GM20000 (cell line): ENCODE measurements at regions not wholly inside any gene's neighbourhood (a gene's known extent, or its start where the extent isn't known, plus 50 kb on each side); places are given as distances from the start of the nearest gene placed in this dataset.

Source experiments
- DNase-seq: peaks from one replicate; pipeline ENCODE4 v3.0.0; 2012; ENCODE audit warnings: low spot score
- CTCF ChIP-seq: IDR thresholded peaks from 2 replicates; pipeline ENCODE4 v1.5.1; 2012; ENCODE audit warnings: mild to moderate bottlenecking, control low read depth; ENCODE audit errors: extremely low read depth, missing control alignments

- no peak for DNase-seq
- TF ChIP-seq CTCF, result no peak
Observed at GRCh38 chr17:6343191-6343590, 91.7 kb downstream of the AIPL1 start.

GRCh38 chr17:6340708-6341107 is 94.2 kb downstream of the AIPL1 start:
- TF ChIP-seq CTCF, result no peak
- no peak for DNase-seq

DNA sequence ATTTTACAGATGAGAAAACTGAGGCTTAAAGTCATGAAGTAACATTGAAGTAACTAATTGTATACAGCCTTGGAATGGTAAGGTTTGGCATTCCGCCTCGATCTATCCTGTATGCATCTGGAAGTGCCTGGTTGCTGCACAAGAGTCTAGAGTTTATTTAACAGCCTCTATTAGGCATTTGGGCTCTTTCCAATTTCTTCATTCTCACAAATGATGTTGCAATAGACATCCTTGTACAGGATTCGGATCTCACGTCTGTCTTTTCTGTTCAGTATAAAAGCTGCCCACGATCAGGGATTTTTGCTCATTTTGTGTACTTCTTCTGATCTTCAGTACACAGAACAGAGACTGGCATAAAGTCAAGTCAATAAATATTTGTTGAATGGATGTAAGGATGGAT is 100.5 kb downstream of the AIPL1 start:
- no peak for TF ChIP-seq CTCF
- no peak for DNase-seq

DNA sequence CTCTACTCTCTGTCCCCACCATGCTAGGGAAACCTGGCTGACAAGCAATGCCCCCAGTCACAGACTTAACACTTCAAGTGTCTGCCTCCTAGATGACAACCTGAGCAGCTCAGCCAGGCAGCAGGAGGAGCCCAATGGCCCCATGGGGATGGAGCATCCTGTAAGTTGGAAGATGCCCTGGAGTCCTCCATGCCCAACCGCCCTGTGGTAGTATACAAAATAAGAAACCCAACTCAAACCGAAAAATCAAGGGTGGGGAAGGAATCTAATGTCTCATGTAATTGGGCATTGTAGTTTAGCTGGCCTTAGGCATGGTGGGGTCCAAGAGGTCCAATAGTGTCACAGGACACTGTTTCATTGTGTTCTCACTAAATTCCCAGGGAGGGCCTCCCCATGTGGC is 104.0 kb downstream of the AIPL1 start:
- no peak for DNase-seq
- TF ChIP-seq CTCF, result no peak

- DNase-seq, result no peak
- TF ChIP-seq CTCF, result no peak
Observed at GRCh38 chr17:6328279-6328678, 106.6 kb downstream of the AIPL1 start.

- no peak for DNase-seq
- TF ChIP-seq CTCF, result no peak
Observed at GRCh38 chr17:6327007-6327406, 107.9 kb downstream of the AIPL1 start.

GRCh38 chr17:6326483-6326882 is 108.4 kb downstream of the AIPL1 start:
- TF ChIP-seq CTCF, result no peak
- DNase-seq, result no peak
